Mammary epithelial cell (primary cell): ENCODE measurements at regions not wholly inside any gene's neighbourhood (a gene's known extent, or its start where the extent isn't known, plus 50 kb on each side); places are given as distances from the start of the nearest gene placed in this dataset.

ENCODE experiments used
- EZH2 ChIP-seq: IDR thresholded peaks from 2 replicates; pipeline ENCODE4 v1.6.1; 2012; ENCODE audit warnings: low read length, inconsistent platforms, borderline replicate concordance
- TF ChIP-seq, protein P1 (sequence below), 2 donors: IDR thresholded peaks in 1 of 2; conservative IDR thresholded peaks in 1 of 2; 2 replicates each; pipeline ENCODE4 v1.5.1; 2011 to 2012; ENCODE audit warnings: inconsistent platforms in 2 of 2, low read length in 2 of 2, mild to moderate bottlenecking in 2 of 2, control low read depth in 1 of 2, low read depth in 1 of 2; ENCODE audit not compliant: insufficient read depth in 1 of 2; ENCODE audit errors: extremely low read depth in 1 of 2

DNA sequence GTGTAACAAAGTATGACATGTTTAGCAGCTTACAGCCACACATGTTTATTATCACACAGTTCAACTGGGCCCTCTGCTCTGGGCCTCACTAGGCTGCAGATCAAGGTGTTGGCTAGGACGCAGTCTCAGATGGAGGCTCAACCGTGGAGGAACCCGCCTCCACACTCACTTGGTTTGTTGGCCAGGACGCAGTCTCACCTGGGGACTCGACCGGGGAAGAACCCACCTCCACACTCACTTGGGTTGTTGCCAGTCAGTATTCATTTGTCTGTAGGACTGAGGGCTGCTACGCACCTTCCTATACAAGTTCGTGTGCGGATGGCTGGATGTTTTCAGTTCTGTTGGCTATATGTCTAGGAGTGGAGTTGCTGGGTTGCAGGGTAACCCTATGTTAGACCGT lies 240.7 kb upstream of the CIBAR2 start:
- TF ChIP-seq, protein P1, sequence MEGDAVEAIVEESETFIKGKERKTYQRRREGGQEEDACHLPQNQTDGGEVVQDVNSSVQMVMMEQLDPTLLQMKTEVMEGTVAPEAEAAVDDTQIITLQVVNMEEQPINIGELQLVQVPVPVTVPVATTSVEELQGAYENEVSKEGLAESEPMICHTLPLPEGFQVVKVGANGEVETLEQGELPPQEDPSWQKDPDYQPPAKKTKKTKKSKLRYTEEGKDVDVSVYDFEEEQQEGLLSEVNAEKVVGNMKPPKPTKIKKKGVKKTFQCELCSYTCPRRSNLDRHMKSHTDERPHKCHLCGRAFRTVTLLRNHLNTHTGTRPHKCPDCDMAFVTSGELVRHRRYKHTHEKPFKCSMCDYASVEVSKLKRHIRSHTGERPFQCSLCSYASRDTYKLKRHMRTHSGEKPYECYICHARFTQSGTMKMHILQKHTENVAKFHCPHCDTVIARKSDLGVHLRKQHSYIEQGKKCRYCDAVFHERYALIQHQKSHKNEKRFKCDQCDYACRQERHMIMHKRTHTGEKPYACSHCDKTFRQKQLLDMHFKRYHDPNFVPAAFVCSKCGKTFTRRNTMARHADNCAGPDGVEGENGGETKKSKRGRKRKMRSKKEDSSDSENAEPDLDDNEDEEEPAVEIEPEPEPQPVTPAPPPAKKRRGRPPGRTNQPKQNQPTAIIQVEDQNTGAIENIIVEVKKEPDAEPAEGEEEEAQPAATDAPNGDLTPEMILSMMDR (conservative IDR thresholded peaks at IDR 0.05 in 1 of 2, IDR thresholded peaks at IDR 0.05 in 1 of 2; ENCODE audit: extremely low read depth in 1 of 2, insufficient read depth in 1 of 2, low read depth in 1 of 2, low read length in 2 of 2), result no peak
- no peak for TF ChIP-seq EZH2
